ENCODE measurements at regions not wholly inside any gene's neighbourhood (a gene's known extent, or its start where the extent isn't known, plus 50 kb on each side); places are given as distances from the start of the nearest gene placed in this dataset.

DNA sequence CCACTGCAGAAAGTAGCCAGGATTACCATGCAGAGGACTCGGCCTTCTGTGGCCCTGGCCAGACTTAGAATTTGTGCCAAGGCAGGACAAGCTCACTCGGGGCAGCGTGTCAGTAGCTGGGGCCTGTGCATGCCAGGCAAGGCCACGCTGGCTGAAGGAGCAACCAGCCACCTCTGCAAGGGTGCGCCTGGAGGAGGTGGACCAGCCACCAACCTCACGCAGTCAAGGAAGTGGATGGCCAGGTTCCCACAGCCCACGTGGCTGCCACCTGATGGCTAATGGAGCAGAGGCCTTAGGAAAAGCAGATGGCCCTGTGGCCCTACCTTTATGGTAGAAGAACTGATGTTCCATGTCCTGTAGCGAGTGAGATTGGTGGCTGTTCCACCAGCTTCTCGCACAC lies 107.9 kb downstream of the CCDC74A start:
- TF ChIP-seq, protein P1, sequence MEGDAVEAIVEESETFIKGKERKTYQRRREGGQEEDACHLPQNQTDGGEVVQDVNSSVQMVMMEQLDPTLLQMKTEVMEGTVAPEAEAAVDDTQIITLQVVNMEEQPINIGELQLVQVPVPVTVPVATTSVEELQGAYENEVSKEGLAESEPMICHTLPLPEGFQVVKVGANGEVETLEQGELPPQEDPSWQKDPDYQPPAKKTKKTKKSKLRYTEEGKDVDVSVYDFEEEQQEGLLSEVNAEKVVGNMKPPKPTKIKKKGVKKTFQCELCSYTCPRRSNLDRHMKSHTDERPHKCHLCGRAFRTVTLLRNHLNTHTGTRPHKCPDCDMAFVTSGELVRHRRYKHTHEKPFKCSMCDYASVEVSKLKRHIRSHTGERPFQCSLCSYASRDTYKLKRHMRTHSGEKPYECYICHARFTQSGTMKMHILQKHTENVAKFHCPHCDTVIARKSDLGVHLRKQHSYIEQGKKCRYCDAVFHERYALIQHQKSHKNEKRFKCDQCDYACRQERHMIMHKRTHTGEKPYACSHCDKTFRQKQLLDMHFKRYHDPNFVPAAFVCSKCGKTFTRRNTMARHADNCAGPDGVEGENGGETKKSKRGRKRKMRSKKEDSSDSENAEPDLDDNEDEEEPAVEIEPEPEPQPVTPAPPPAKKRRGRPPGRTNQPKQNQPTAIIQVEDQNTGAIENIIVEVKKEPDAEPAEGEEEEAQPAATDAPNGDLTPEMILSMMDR (IDR thresholded peaks at IDR 0.05): no peak
- no peak for TF ChIP-seq POLR2AphosphoS5 (IDR thresholded peaks at IDR 0.05; ENCODE audit: insufficient read depth in 1 of 2, low read depth in 1 of 2)
- no peak for TF ChIP-seq POLR2A (IDR thresholded peaks at IDR 0.05)
